Left ventricle myocardium inferior (tissue), 1 donor: ENCODE measurements at regions not wholly inside any gene's neighbourhood (a gene's known extent, or its start where the extent isn't known, plus 50 kb on each side); places are given as distances from the start of the nearest gene placed in this dataset.

Experiments used
- DNase-seq: peaks from one replicate; pipeline ENCODE4 v3.0.0-alpha.2; 2020
- H3K27ac ChIP-seq: fragments of 200-600 bp; replicated peaks from 2 replicates; pipeline ENCODE4 v1.8.0; 2021
- H3K27me3 ChIP-seq: fragments of 200-600 bp; 2 replicates; pipeline ENCODE4 v1.8.0; 2021; ENCODE audit warnings: low read depth
- H3K36me3 ChIP-seq: fragments of 200-600 bp; 2 replicates; pipeline ENCODE4 v1.8.0; 2021
- H3K4me1 ChIP-seq: fragments of 200-600 bp; 2 replicates; pipeline ENCODE4 v1.8.0; 2021
- H3K4me3 ChIP-seq: fragments of 200-600 bp; 2 replicates; pipeline ENCODE4 v1.8.0; 2021; ENCODE audit warnings: mild to moderate bottlenecking, moderate library complexity
- H3K9me3 ChIP-seq: fragments of 200-600 bp; replicated peaks from 2 replicates; pipeline ENCODE4 v1.8.0; 2021
- intact Hi-C: fragments of 100-400 bp; cut with micrococcal nuclease; formaldehyde crosslinking; loops from one replicate; pipeline ENCODE4 v1.11.0; 2022
- TF ChIP-seq, protein P1 (sequence below): fragments of 200-600 bp; IDR thresholded peaks from 2 replicates; pipeline ENCODE4 v1.8.0; 2021; ENCODE audit warnings: antibody characterized with exemption, mild to moderate bottlenecking, borderline replicate concordance
- donor health status: DM: no; HTN: yes; CAD: no; lungs with severe emphysema.

GRCh38 chr1:165063181-165063965 is 293.1 kb downstream of the LMX1A start:
- intact Hi-C loops = loop anchor here (10.0 kb wide), 1 partner anchor 829 kb away; no protein-coding TSS in a partner anchor
- DNase-seq = no peak
- Histone ChIP-seq H3K27me3 (no peaks in the 10 kb centered on the region), H3K4me1 (no peaks in the 10 kb centered on the region), H3K27ac (peak overlapping the region; percentile 34), H3K36me3 (no peaks in the 10 kb centered on the region), H3K9me3 (no peaks in the 10 kb centered on the region), H3K4me3 (no peak overlapping the region)
- TF ChIP-seq, protein P1, sequence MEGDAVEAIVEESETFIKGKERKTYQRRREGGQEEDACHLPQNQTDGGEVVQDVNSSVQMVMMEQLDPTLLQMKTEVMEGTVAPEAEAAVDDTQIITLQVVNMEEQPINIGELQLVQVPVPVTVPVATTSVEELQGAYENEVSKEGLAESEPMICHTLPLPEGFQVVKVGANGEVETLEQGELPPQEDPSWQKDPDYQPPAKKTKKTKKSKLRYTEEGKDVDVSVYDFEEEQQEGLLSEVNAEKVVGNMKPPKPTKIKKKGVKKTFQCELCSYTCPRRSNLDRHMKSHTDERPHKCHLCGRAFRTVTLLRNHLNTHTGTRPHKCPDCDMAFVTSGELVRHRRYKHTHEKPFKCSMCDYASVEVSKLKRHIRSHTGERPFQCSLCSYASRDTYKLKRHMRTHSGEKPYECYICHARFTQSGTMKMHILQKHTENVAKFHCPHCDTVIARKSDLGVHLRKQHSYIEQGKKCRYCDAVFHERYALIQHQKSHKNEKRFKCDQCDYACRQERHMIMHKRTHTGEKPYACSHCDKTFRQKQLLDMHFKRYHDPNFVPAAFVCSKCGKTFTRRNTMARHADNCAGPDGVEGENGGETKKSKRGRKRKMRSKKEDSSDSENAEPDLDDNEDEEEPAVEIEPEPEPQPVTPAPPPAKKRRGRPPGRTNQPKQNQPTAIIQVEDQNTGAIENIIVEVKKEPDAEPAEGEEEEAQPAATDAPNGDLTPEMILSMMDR = no peak

- Histone ChIP-seq H3K27me3 (no peaks in the 10 kb centered on the region), H3K27ac (no peak overlapping the region), H3K36me3 (no peaks in the 10 kb centered on the region), H3K9me3 (no peaks in the 10 kb centered on the region), H3K4me1 (no peaks in the 10 kb centered on the region), H3K4me3 (no peak overlapping the region)
- intact Hi-C loops = loop anchor here (10.0 kb wide), 1 partner anchor 828 kb away; no protein-coding TSS in a partner anchor
- TF ChIP-seq, protein P1 = no peak
- DNase-seq = no peak
Observed at GRCh38 chr1:165062346-165062745, 294.2 kb downstream of the LMX1A start.

- H3K27ac ChIP-seq = no peak overlapping the region
- DNase-seq = no peak
- H3K4me3 ChIP-seq = no peak overlapping the region
- TF ChIP-seq, protein P1 = no peak
- H3K9me3 ChIP-seq = no peaks in the 10 kb centered on the region
- no peaks in the 10 kb centered on the region for H3K36me3 ChIP-seq
- H3K27me3 ChIP-seq = no peaks in the 10 kb centered on the region
- no peaks in the 10 kb centered on the region for H3K4me1 ChIP-seq
- intact Hi-C loops = loop anchor here (10.0 kb wide), 1 partner anchor 826 kb away; no protein-coding TSS in a partner anchor
Observed at GRCh38 chr1:165060285-165060793, 296.2 kb downstream of the LMX1A start.

DNA sequence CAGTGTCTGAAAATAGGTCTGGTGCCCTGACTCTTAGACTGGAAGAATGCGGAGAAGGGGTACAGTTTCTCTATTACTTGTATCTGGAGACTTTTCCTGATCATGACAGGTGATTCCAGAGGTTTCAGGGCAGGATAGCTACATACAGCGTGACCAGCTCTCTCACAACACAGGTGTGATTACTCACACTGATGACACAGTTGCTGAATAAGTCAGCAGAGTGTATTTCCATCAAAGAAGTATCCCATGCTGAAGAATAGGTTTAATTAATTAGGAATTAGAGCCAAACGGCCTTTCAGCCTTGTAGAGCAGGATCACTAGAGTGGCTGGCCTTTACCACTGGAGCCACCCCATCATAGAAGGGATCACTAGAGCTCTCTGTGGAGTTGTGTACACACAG is 298.6 kb downstream of the LMX1A start:
- Histone ChIP-seq H3K4me1 (no peaks in the 10 kb centered on the region), H3K27ac (no peak overlapping the region), H3K9me3 (no peaks in the 10 kb centered on the region), H3K27me3 (no peaks in the 10 kb centered on the region), H3K4me3 (no peak overlapping the region), H3K36me3 (no peaks in the 10 kb centered on the region)
- intact Hi-C loops = no loop called here
- TF ChIP-seq, protein P1 = no peak
- DNase-seq = no peak

GRCh38 chr1:165056914-165057313 is 299.6 kb downstream of the LMX1A start:
- Histone ChIP-seq H3K27me3 (no peaks in the 10 kb centered on the region), H3K4me3 (no peak overlapping the region), H3K9me3 (no peaks in the 10 kb centered on the region), H3K36me3 (no peaks in the 10 kb centered on the region), H3K27ac (no peak overlapping the region), H3K4me1 (no peaks in the 10 kb centered on the region)
- TF ChIP-seq, protein P1 = no peak
- DNase-seq = no peak
- intact Hi-C loops = no loop called here
